OCI-LY1 (cell line): ENCODE measurements at regions not wholly inside any gene's neighbourhood (a gene's known extent, or its start where the extent isn't known, plus 50 kb on each side); places are given as distances from the start of the nearest gene placed in this dataset.

Experiments used
- H2AFZ ChIP-seq: fragments of 200-600 bp; sonication (generic), shearing (Covaris generic); 2 replicates; pipeline ENCODE4 v1.6.0; 2014; ENCODE audit warnings: antibody characterized with exemption, mild to moderate bottlenecking, low read length
- H3F3A ChIP-seq: fragments of 200-600 bp; sonication (generic), shearing (Covaris generic); 2 replicates; pipeline ENCODE4 v1.6.0; 2014; ENCODE audit warnings: mild to moderate bottlenecking, antibody characterized with exemption, low read length, moderate library complexity; ENCODE audit not compliant: insufficient read depth
- H3K27ac ChIP-seq: fragments of 200-600 bp; sonication (generic); 2 replicates; pipeline ENCODE4 v1.5.1; 2014; ENCODE audit warnings: low read length, mixed run types, mild to moderate bottlenecking, low read depth; ENCODE audit not compliant: poor library complexity, severe bottlenecking
- H3K27me3 ChIP-seq: fragments of 200-600 bp; sonication (generic); 2 replicates; pipeline ENCODE4 v1.6.0; 2014; ENCODE audit warnings: antibody characterized with exemption, mild to moderate bottlenecking, low read length, moderate library complexity; ENCODE audit not compliant: insufficient read depth
- H3K36me3 ChIP-seq: fragments of 200-600 bp; sonication (generic); 2 replicates; pipeline ENCODE4 v1.6.1; 2014; ENCODE audit warnings: mild to moderate bottlenecking, antibody characterized with exemption, low read length, moderate library complexity, mixed read lengths; ENCODE audit not compliant: insufficient read depth
- H3K4me1 ChIP-seq: fragments of 200-600 bp; sonication (generic); 2 replicates; pipeline ENCODE4 v1.5.1; 2014; ENCODE audit warnings: mild to moderate bottlenecking, low read length, moderate library complexity; ENCODE audit not compliant: insufficient read depth, severe bottlenecking
- H3K4me2 ChIP-seq: fragments of 200-600 bp; sonication (generic), shearing (Covaris generic); 2 replicates; pipeline ENCODE4 v1.6.1; 2014; ENCODE audit warnings: low read length
- H3K4me3 ChIP-seq: fragments of 200-600 bp; sonication (generic); 2 replicates; pipeline ENCODE4 v1.5.1; 2014; ENCODE audit warnings: low read length, low read depth, mild to moderate bottlenecking, mixed read lengths; ENCODE audit not compliant: poor library complexity, severe bottlenecking
- H3K79me2 ChIP-seq: fragments of 200-600 bp; shearing (Covaris generic); 2 replicates; pipeline ENCODE4 v1.6.1; 2016; ENCODE audit warnings: mixed run types, low read length, mixed read lengths; ENCODE audit not compliant: insufficient read depth
- H3K9ac ChIP-seq: fragments of 200-600 bp; sonication (generic), shearing (Covaris generic); 2 replicates; pipeline ENCODE4 v1.6.1; 2014; ENCODE audit warnings: mild to moderate bottlenecking, low read length, mixed read lengths
- H3K9me2 ChIP-seq: fragments of 200-600 bp; sonication (generic), shearing (Covaris generic); 2 replicates; pipeline ENCODE4 v1.6.1; 2014; ENCODE audit warnings: low read depth, mild to moderate bottlenecking, low read length, mixed read lengths
- H3K9me3 ChIP-seq: fragments of 200-600 bp; shearing (Covaris generic); 2 replicates; pipeline ENCODE4 v1.6.1; 2014; ENCODE audit warnings: low read length, mixed read lengths
- H4K20me1 ChIP-seq: fragments of 200-600 bp; sonication (generic), shearing (Covaris generic); 2 replicates; pipeline ENCODE4 v1.6.0; 2016; ENCODE audit warnings: mild to moderate bottlenecking, low read length; ENCODE audit not compliant: insufficient read depth
- CTCF ChIP-seq: fragments of 200-600 bp; sonication (generic), shearing (Covaris generic); IDR thresholded peaks from 2 replicates; pipeline ENCODE4 v1.5.1; 2017; ENCODE audit warnings: mild to moderate bottlenecking, antibody characterized with exemption, low read length, moderate library complexity, mixed read lengths
- EZH2 ChIP-seq: fragments of 200-600 bp; sonication (generic), shearing (Covaris generic); IDR thresholded peaks from 2 replicates; pipeline ENCODE4 v1.8.0; 2017; ENCODE audit warnings: borderline replicate concordance, mixed run types, mild to moderate bottlenecking, antibody characterized with exemption, low read length, moderate library complexity, mixed read lengths

- H3K27me3 ChIP-seq, result no peaks in the 10 kb centered on the region
Observed at GRCh38 chr4:162891788-162892707, 274.6 kb downstream of the NAF1 start.

GRCh38 chr4:162878096-162878495 is 288.6 kb downstream of the NAF1 start:
- Histone ChIP-seq H3K9me3 (no peaks in the 10 kb centered on the region), H3K27me3 (no peaks in the 10 kb centered on the region), H3K4me1 (no peaks in the 10 kb centered on the region), H3K79me2 (no peaks in the 10 kb centered on the region), H4K20me1 (no peaks in the 10 kb centered on the region), H3K9me2 (no peaks in the 10 kb centered on the region), H3K9ac (no peak overlapping the region), H3F3A (no peaks in the 10 kb centered on the region), H3K4me3 (no peak overlapping the region), H2AFZ (no peak overlapping the region), H3K27ac (no peak overlapping the region), H3K4me2 (no peak overlapping the region), H3K36me3 (no peaks in the 10 kb centered on the region)
- TF ChIP-seq CTCF (no peak), EZH2 (no peak)

More at GRCh38 chr4:162891788-162892707, 274.6 kb downstream of the NAF1 start:
- Histone ChIP-seq H3K4me1 (no peaks in the 10 kb centered on the region), H3K36me3 (no peaks in the 10 kb centered on the region), H3K4me2 (no peak overlapping the region), H3K9me3 (no peaks in the 10 kb centered on the region), H3F3A (no peaks in the 10 kb centered on the region), H3K9ac (no peak overlapping the region), H2AFZ (no peak overlapping the region), H3K4me3 (no peak overlapping the region), H3K79me2 (no peaks in the 10 kb centered on the region), H3K9me2 (no peaks in the 10 kb centered on the region), H3K27ac (no peak overlapping the region), H4K20me1 (no peaks in the 10 kb centered on the region)
- TF ChIP-seq CTCF, result no peak
- no peak for TF ChIP-seq EZH2

GRCh38 chr4:162874748-162875147 is 291.9 kb downstream of the NAF1 start:
- H3F3A ChIP-seq, result no peaks in the 10 kb centered on the region
- no peak overlapping the region for H3K4me2 ChIP-seq
- no peaks in the 10 kb centered on the region for H3K27me3 ChIP-seq
- H3K36me3 ChIP-seq, result no peaks in the 10 kb centered on the region
- H3K9me2 ChIP-seq, result no peaks in the 10 kb centered on the region
- H3K9me3 ChIP-seq, result no peaks in the 10 kb centered on the region
- no peak overlapping the region for H3K27ac ChIP-seq
- H2AFZ ChIP-seq, result no peak overlapping the region
- H3K79me2 ChIP-seq, result no peaks in the 10 kb centered on the region
- H3K4me3 ChIP-seq, result no peak overlapping the region
- no peaks in the 10 kb centered on the region for H4K20me1 ChIP-seq
- TF ChIP-seq CTCF (no peak), EZH2 (no peak)
- no peak overlapping the region for H3K9ac ChIP-seq
- H3K4me1 ChIP-seq, result no peaks in the 10 kb centered on the region
